ENCODE measurements at regions not wholly inside any gene's neighbourhood (a gene's known extent, or its start where the extent isn't known, plus 50 kb on each side); places are given as distances from the start of the nearest gene placed in this dataset.

DNA sequence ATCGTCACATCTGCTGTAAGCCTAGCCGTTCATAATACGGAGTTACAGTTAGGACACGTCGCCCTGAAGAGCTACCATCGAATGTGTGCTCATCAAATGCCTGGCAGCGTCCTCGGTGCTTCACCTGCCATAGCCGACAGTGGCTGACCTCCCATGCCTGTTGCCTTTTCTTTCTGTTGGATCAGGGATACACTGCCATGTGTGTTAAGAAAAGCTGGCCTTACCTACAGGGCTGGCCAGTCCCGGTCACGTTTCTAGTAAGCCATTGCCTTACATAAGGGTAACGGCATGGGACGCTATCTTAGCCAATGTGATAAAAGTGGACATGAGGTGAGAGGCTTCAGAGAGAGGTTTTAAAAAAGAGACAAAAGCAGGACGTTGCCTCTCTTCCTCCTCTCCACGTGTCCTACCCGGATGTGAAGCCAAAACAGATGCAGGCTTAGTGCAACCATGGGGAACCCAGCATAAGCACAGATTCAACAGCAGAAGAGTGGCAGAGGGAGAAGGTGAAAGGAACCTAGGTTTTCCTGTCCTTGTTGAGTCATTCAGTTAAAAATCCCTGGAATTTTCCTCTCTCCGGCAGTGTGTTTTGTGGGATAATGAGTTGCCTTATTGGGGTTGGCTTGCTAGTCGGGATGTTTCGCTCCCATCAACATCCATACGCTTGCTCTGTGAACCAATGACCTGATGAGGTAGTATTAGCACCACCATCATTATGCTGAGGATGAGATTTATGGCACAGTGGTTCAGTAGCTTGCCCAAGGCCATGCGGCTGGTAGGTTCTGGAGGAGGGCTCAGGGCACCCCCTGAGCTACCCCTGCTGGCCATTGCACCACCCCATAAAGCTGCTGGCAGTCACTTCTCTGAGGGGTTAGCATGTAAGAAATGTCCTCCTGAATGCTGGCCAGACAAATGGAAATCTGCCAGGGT lies 67.4 kb upstream of the B3GAT1 start:
- Histone ChIP-seq H3K27me3 (no peaks in the 10 kb centered on the region), H3K4me1 (ENCODE audit: insufficient read depth) (no peaks in the 10 kb centered on the region), H3K27ac (no peak overlapping the region), H3K36me3 (no peaks in the 10 kb centered on the region), H3K4me3 (no peak overlapping the region), H3K9me3 (no peaks in the 10 kb centered on the region)
- 76 to 85% (median 82%) methylated on average over 21 of the region's 21 CpGs for WGBS, 3 donors
- TF ChIP-seq POLR2A (IDR thresholded peaks at IDR 0.05) = no peak
- TF ChIP-seq EP300 (IDR thresholded peaks at IDR 0.05) = no peak
- TF ChIP-seq, protein P1, sequence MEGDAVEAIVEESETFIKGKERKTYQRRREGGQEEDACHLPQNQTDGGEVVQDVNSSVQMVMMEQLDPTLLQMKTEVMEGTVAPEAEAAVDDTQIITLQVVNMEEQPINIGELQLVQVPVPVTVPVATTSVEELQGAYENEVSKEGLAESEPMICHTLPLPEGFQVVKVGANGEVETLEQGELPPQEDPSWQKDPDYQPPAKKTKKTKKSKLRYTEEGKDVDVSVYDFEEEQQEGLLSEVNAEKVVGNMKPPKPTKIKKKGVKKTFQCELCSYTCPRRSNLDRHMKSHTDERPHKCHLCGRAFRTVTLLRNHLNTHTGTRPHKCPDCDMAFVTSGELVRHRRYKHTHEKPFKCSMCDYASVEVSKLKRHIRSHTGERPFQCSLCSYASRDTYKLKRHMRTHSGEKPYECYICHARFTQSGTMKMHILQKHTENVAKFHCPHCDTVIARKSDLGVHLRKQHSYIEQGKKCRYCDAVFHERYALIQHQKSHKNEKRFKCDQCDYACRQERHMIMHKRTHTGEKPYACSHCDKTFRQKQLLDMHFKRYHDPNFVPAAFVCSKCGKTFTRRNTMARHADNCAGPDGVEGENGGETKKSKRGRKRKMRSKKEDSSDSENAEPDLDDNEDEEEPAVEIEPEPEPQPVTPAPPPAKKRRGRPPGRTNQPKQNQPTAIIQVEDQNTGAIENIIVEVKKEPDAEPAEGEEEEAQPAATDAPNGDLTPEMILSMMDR (IDR thresholded peaks at IDR 0.05) = no peak
- intact Hi-C loops (cut with DNase I) = no loop called here
- DNase-seq = no peak

DNA sequence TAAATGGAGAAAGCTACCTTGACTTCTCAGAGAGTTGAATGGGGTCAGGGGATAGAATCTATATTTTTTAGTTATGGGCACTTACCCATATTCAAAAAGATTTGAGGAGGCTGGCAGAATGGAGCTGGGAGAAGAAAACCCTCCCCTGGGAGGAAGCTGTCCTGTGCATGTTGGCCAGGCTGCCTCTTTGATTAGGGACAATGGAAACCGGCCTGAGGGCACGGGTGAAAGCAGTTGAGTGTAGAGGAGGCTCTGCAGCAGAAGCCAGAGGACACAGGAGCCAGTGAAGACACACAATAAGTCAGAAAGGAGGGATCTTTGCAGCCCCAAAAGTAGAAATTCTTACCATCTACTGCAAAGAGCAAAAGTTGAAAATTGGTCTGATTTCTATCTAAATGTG lies 66.6 kb upstream of the B3GAT1 start:
- H3K4me1 ChIP-seq (ENCODE audit: insufficient read depth) = no peaks in the 10 kb centered on the region
- no peaks in the 10 kb centered on the region for H3K9me3 ChIP-seq
- WGBS, 3 donors = 15 to 54% (median 53%) methylated on average over 2 of the region's 2 CpGs
- intact Hi-C loops (cut with DNase I) = no loop called here
- no peak overlapping the region for H3K4me3 ChIP-seq
- H3K27me3 ChIP-seq = no peaks in the 10 kb centered on the region
- no peak for DNase-seq
- H3K27ac ChIP-seq = no peak overlapping the region
- no peaks in the 10 kb centered on the region for H3K36me3 ChIP-seq
- no peak for TF ChIP-seq EP300 (IDR thresholded peaks at IDR 0.05)
- TF ChIP-seq POLR2A (IDR thresholded peaks at IDR 0.05) = no peak
- TF ChIP-seq, protein P1 (IDR thresholded peaks at IDR 0.05) = no peak

DNA sequence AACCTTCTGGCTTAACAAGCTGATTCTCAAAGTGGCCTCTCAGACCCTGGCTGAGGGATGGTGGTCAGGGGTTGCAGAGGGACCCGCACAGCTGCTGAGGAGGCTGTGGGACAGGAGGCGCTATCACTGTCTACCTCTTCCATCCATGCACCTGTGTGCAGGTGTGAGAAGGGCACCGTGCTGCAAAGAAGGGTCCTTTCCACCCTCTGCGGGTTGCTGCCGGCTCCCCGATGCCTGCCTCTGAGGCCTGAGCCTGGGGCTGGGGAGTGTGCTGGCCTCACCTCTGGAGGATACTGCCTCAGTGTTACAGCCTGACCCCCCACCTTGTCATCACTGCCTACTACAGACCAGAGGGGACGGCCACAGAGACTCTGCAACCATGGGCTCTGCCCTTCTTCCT lies 66.1 kb upstream of the B3GAT1 start:
- no peak overlapping the region for H3K27ac ChIP-seq
- whole genome bisulfite sequencing, 3 donors = 73 to 82% (median 81%) methylated on average over 7 of the region's 7 CpGs
- no peaks in the 10 kb centered on the region for H3K27me3 ChIP-seq
- H3K36me3 ChIP-seq = no peaks in the 10 kb centered on the region
- H3K4me3 ChIP-seq = no peak overlapping the region
- intact Hi-C loops (cut with DNase I) = no loop called here
- no peak for DNase-seq
- H3K4me1 ChIP-seq (ENCODE audit: insufficient read depth) = no peaks in the 10 kb centered on the region
- no peaks in the 10 kb centered on the region for H3K9me3 ChIP-seq
- no peak for TF ChIP-seq POLR2A (IDR thresholded peaks at IDR 0.05)
- TF ChIP-seq, protein P1 (IDR thresholded peaks at IDR 0.05) = no peak
- no peak for TF ChIP-seq EP300 (IDR thresholded peaks at IDR 0.05)

DNA sequence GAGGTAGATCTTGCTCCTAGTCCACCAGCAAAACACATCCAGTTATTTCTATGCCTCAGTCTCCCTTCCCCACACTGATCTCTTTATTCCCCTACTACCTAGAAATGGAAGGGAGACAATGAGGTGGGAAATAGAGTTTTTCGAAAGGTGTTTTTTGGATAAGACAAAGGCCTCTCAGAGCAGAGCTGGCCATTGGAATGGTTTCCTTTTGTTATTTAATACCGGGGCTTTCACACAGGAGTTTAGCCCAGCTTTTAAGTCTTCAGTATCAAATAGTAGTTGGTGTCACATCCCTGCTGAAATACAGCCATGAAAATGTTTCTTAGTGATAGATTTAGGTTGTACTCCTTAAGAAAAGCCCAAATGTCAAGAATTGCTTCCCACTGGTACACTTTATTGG lies 65.4 kb upstream of the B3GAT1 start:
- no peaks in the 10 kb centered on the region for H3K36me3 ChIP-seq
- 41 to 52% (median 48%) methylated on average over 2 of the region's 2 CpGs for WGBS, 3 donors
- H3K27me3 ChIP-seq = no peaks in the 10 kb centered on the region
- DNase-seq = no peak
- no peak overlapping the region for H3K27ac ChIP-seq
- H3K4me3 ChIP-seq = no peak overlapping the region
- TF ChIP-seq EP300 (IDR thresholded peaks at IDR 0.05) (no peak), POLR2A (IDR thresholded peaks at IDR 0.05) (no peak)
- intact Hi-C loops (cut with DNase I) = no loop called here
- no peaks in the 10 kb centered on the region for H3K4me1 ChIP-seq (ENCODE audit: insufficient read depth)
- H3K9me3 ChIP-seq = no peaks in the 10 kb centered on the region

DNA sequence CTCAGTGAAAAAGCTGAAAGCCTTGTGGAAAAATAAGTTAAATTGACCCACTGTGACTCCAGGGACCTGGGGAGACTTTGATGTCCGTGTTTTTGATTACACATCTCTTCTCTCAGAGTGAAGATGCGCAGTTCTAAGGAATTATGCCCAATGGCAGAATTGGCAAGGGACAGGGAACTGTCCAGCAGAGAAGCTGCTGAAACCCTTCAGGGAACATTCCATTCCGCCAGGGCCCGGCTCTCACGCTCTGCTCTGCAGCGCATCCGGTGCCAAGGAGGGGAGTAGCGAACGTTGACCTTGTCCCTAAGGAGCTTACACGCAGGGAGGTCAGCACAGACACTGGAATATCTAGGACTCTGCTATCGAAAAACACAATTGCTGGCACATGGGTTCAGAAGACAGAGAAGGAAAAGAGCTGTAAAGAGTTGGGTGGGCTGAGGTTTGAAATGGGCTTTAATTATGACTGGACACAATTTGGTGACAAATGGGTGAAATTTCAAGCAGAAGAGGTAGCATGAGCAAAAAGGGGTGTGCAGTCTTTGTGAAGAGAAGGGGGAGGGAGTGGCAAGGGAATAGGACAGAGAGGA lies 64.5 kb upstream of the B3GAT1 start:
- intact Hi-C loops (cut with DNase I) = no loop called here
- Histone ChIP-seq H3K9me3 (no peaks in the 10 kb centered on the region), H3K27ac (no peak overlapping the region), H3K4me1 (ENCODE audit: insufficient read depth) (no peaks in the 10 kb centered on the region), H3K4me3 (no peak overlapping the region), H3K36me3 (no peaks in the 10 kb centered on the region), H3K27me3 (no peaks in the 10 kb centered on the region)
- no peak for DNase-seq
- TF ChIP-seq, protein P1 (IDR thresholded peaks at IDR 0.05) = no peak
- TF ChIP-seq POLR2A (IDR thresholded peaks at IDR 0.05) (no peak), EP300 (IDR thresholded peaks at IDR 0.05) (no peak)
- 2 to 4% (median 3%) methylated on average over 11 of the region's 11 CpGs for WGBS, 3 donors
